ENCODE measurements at regions not wholly inside any gene's neighbourhood (a gene's known extent, or its start where the extent isn't known, plus 50 kb on each side); places are given as distances from the start of the nearest gene placed in this dataset.

- DNase-seq (no peak), ATAC-seq (no peak)
- ChIA-PET CTCF (interaction anchor here (0.7 to 2.0 kb wide), 3 partner anchors 9 to 185 kb away, joined by 3 to 6 read pairs (median 4); no protein-coding TSS in a partner anchor), POLR2A (interaction anchor here (0.9 kb wide), 1 partner anchor 13 kb away, joined by 3 read pairs; no protein-coding TSS in a partner anchor)
- Mint-ChIP-seq H3K4me1 (ENCODE audit: low read depth) (no peaks in the 10 kb centered on the region), H3K9me3 (ENCODE audit: insufficient read depth) (peaks cover 4% of the 10 kb centered on the region), H3K4me3 (no peak overlapping the region), H3K27me3 (ENCODE audit: low read depth) (peaks cover 1% of the 10 kb centered on the region), H3K36me3 (ENCODE audit: low read depth) (no peaks in the 10 kb centered on the region), H3K27ac (no peak overlapping the region)
Observed at GRCh38 chr4:89411539-89412309, 104.1 kb upstream of the GPRIN3 start.

GRCh38 chr4:89410687-89411086, 103.1 kb upstream of the GPRIN3 start:
- no peak overlapping the region for H3K27ac Mint-ChIP-seq
- no peak overlapping the region for H3K4me3 Mint-ChIP-seq
- peaks cover 1% of the 10 kb centered on the region for H3K27me3 Mint-ChIP-seq (ENCODE audit: low read depth)
- H3K36me3 Mint-ChIP-seq (ENCODE audit: low read depth), result no peaks in the 10 kb centered on the region
- H3K9me3 Mint-ChIP-seq (ENCODE audit: insufficient read depth), result peaks cover 4% of the 10 kb centered on the region
- ChIA-PET CTCF (no interaction called here), POLR2A (no interaction called here)
- ATAC-seq (no peak), DNase-seq (no peak)
- no peaks in the 10 kb centered on the region for H3K4me1 Mint-ChIP-seq (ENCODE audit: low read depth)

GRCh38 chr4:89404530-89404929, 96.9 kb upstream of the GPRIN3 start:
- Mint-ChIP-seq H3K4me3 (no peak overlapping the region), H3K27me3 (ENCODE audit: low read depth) (no peaks in the 10 kb centered on the region), H3K27ac (no peak overlapping the region), H3K36me3 (ENCODE audit: low read depth) (no peaks in the 10 kb centered on the region), H3K9me3 (ENCODE audit: insufficient read depth) (peaks cover 4% of the 10 kb centered on the region), H3K4me1 (ENCODE audit: low read depth) (no peaks in the 10 kb centered on the region)
- ATAC-seq (no peak), DNase-seq (no peak)
- ChIA-PET POLR2A (no interaction called here), CTCF (interaction anchor here (2.0 kb wide), 1 partner anchor 178 kb away, joined by 8 read pairs; no protein-coding TSS in a partner anchor)

GRCh38 chr4:89403826-89404225, 96.2 kb upstream of the GPRIN3 start:
- H3K27ac Mint-ChIP-seq, result no peak overlapping the region
- H3K4me1 Mint-ChIP-seq (ENCODE audit: low read depth), result no peaks in the 10 kb centered on the region
- CTCF ChIA-PET, result no interaction called here
- DNase-seq (no peak), ATAC-seq (no peak)
- no peaks in the 10 kb centered on the region for H3K27me3 Mint-ChIP-seq (ENCODE audit: low read depth)
- H3K4me3 Mint-ChIP-seq, result no peak overlapping the region
- peaks cover 4% of the 10 kb centered on the region for H3K9me3 Mint-ChIP-seq (ENCODE audit: insufficient read depth)
- no peaks in the 10 kb centered on the region for H3K36me3 Mint-ChIP-seq (ENCODE audit: low read depth)
- POLR2A ChIA-PET, result no interaction called here

- Mint-ChIP-seq H3K36me3 (ENCODE audit: low read depth) (no peaks in the 10 kb centered on the region), H3K4me3 (no peak overlapping the region), H3K27ac (no peak overlapping the region), H3K27me3 (ENCODE audit: low read depth) (no peaks in the 10 kb centered on the region), H3K9me3 (ENCODE audit: insufficient read depth) (no peaks in the 10 kb centered on the region), H3K4me1 (ENCODE audit: low read depth) (no peaks in the 10 kb centered on the region)
- no peak for ATAC-seq
- ChIA-PET POLR2A (no interaction called here), CTCF (no interaction called here)
- no peak for DNase-seq
Observed at GRCh38 chr4:89400287-89401035, 92.9 kb upstream of the GPRIN3 start.

GRCh38 chr4:89398644-89399043, 91.0 kb upstream of the GPRIN3 start:
- H3K4me3 Mint-ChIP-seq, result no peak overlapping the region
- H3K4me1 Mint-ChIP-seq (ENCODE audit: low read depth), result no peaks in the 10 kb centered on the region
- no peak for ATAC-seq
- no peaks in the 10 kb centered on the region for H3K36me3 Mint-ChIP-seq (ENCODE audit: low read depth)
- H3K27me3 Mint-ChIP-seq (ENCODE audit: low read depth), result no peaks in the 10 kb centered on the region
- no peak overlapping the region for H3K27ac Mint-ChIP-seq
- H3K9me3 Mint-ChIP-seq (ENCODE audit: insufficient read depth), result no peaks in the 10 kb centered on the region
- CTCF ChIA-PET, result interaction anchor here (1.4 to 1.9 kb wide), 3 partner anchors 172 to 221 kb away, joined by 4 to 6 read pairs (median 4); no protein-coding TSS in a partner anchor
- POLR2A ChIA-PET, result interaction anchor here (1.5 kb wide), 1 partner anchor 13 kb away, joined by 3 read pairs; no protein-coding TSS in a partner anchor
- no peak for DNase-seq

GRCh38 chr4:89398146-89398545, 90.5 kb upstream of the GPRIN3 start:
- no peaks in the 10 kb centered on the region for H3K4me1 Mint-ChIP-seq (ENCODE audit: low read depth)
- no peak for DNase-seq
- no peak overlapping the region for H3K27ac Mint-ChIP-seq
- no peaks in the 10 kb centered on the region for H3K36me3 Mint-ChIP-seq (ENCODE audit: low read depth)
- no peak for ATAC-seq
- no peak overlapping the region for H3K4me3 Mint-ChIP-seq
- H3K27me3 Mint-ChIP-seq (ENCODE audit: low read depth), result no peaks in the 10 kb centered on the region
- ChIA-PET CTCF (interaction anchor here (1.4 to 1.9 kb wide), 3 partner anchors 172 to 221 kb away, joined by 4 to 6 read pairs (median 4); no protein-coding TSS in a partner anchor), POLR2A (no interaction called here)
- no peaks in the 10 kb centered on the region for H3K9me3 Mint-ChIP-seq (ENCODE audit: insufficient read depth)

GRCh38 chr4:89397441-89397840, 89.8 kb upstream of the GPRIN3 start:
- Mint-ChIP-seq H3K9me3 (ENCODE audit: insufficient read depth) (no peaks in the 10 kb centered on the region), H3K27ac (no peak overlapping the region), H3K4me1 (ENCODE audit: low read depth) (no peaks in the 10 kb centered on the region), H3K4me3 (no peak overlapping the region), H3K27me3 (ENCODE audit: low read depth) (no peaks in the 10 kb centered on the region), H3K36me3 (ENCODE audit: low read depth) (no peaks in the 10 kb centered on the region)
- ChIA-PET CTCF (interaction anchor here (0.9 to 1.9 kb wide), 2 partner anchors 142 to 172 kb away, joined by 4 to 6 read pairs; no protein-coding TSS in a partner anchor), POLR2A (no interaction called here)
- no peak for DNase-seq
- no peak for ATAC-seq

GRCh38 chr4:89382439-89382838, 74.8 kb upstream of the GPRIN3 start:
- ChIA-PET CTCF (no interaction called here), POLR2A (no interaction called here)
- Mint-ChIP-seq H3K4me1 (ENCODE audit: low read depth) (no peaks in the 10 kb centered on the region), H3K27ac (no peak overlapping the region), H3K27me3 (ENCODE audit: low read depth) (no peaks in the 10 kb centered on the region), H3K9me3 (ENCODE audit: insufficient read depth) (no peaks in the 10 kb centered on the region), H3K36me3 (ENCODE audit: low read depth) (no peaks in the 10 kb centered on the region), H3K4me3 (no peak overlapping the region)
- ATAC-seq (no peak), DNase-seq (no peak)

- Mint-ChIP-seq H3K36me3 (ENCODE audit: low read depth) (no peaks in the 10 kb centered on the region), H3K9me3 (ENCODE audit: insufficient read depth) (no peaks in the 10 kb centered on the region), H3K27me3 (ENCODE audit: low read depth) (no peaks in the 10 kb centered on the region), H3K27ac (no peak overlapping the region), H3K4me3 (no peak overlapping the region), H3K4me1 (ENCODE audit: low read depth) (no peaks in the 10 kb centered on the region)
- DNase-seq (no peak), ATAC-seq (no peak)
- POLR2A ChIA-PET, result no interaction called here
- CTCF ChIA-PET, result no interaction called here
Observed at GRCh38 chr4:89380980-89381379, 73.4 kb upstream of the GPRIN3 start.

GRCh38 chr4:89379511-89380044, 72.0 kb upstream of the GPRIN3 start:
- no peaks in the 10 kb centered on the region for H3K9me3 Mint-ChIP-seq (ENCODE audit: insufficient read depth)
- no peak overlapping the region for H3K27ac Mint-ChIP-seq
- no peaks in the 10 kb centered on the region for H3K36me3 Mint-ChIP-seq (ENCODE audit: low read depth)
- H3K4me1 Mint-ChIP-seq (ENCODE audit: low read depth), result no peaks in the 10 kb centered on the region
- DNase-seq (no peak), ATAC-seq (no peak)
- ChIA-PET POLR2A (no interaction called here), CTCF (interaction anchor here (1.2 kb wide), 1 partner anchor 153 kb away, joined by 3 read pairs; no protein-coding TSS in a partner anchor)
- H3K4me3 Mint-ChIP-seq, result no peak overlapping the region
- H3K27me3 Mint-ChIP-seq (ENCODE audit: low read depth), result no peaks in the 10 kb centered on the region

GRCh38 chr4:89373394-89373793, 65.8 kb upstream of the GPRIN3 start:
- no peak for ATAC-seq
- H3K4me3 Mint-ChIP-seq, result no peak overlapping the region

More at GRCh38 chr4:89373394-89373793, 65.8 kb upstream of the GPRIN3 start:
- no peaks in the 10 kb centered on the region for H3K36me3 Mint-ChIP-seq (ENCODE audit: low read depth)
- no peak overlapping the region for H3K27ac Mint-ChIP-seq
- ChIA-PET POLR2A (no interaction called here), CTCF (no interaction called here)
- no peak for DNase-seq
- no peaks in the 10 kb centered on the region for H3K4me1 Mint-ChIP-seq (ENCODE audit: low read depth)
- no peaks in the 10 kb centered on the region for H3K9me3 Mint-ChIP-seq (ENCODE audit: insufficient read depth)
- H3K27me3 Mint-ChIP-seq (ENCODE audit: low read depth), result no peaks in the 10 kb centered on the region
